Gastrocnemius medialis (tissue), 4 donors: ENCODE measurements at regions not wholly inside any gene's neighbourhood (a gene's known extent, or its start where the extent isn't known, plus 50 kb on each side); places are given as distances from the start of the nearest gene placed in this dataset.

Source experiments
- ATAC-seq, 2 donors: fragments of 150-250 bp; one replicate each; pipeline ENCODE4 v1.9.1; 2016
- DNase-seq, 2 donors: peaks; one replicate each; pipeline ENCODE4 v3.0.0-alpha.2; 2019
- H3K27ac ChIP-seq, 4 donors: fragments of 200-600 bp; sonication (generic); 1 replicate in 1 of 4; 2 replicates in 3 of 4; pipeline ENCODE4 v1.5.1; 2016 to 2018; ENCODE audit warnings: mild to moderate bottlenecking in 2 of 4, moderate library complexity in 1 of 4
- H3K27me3 ChIP-seq, 3 donors: fragments of 200-600 bp; sonication (generic) in 2 of 3; 1 replicate in 1 of 3; 2 replicates in 2 of 3; pipeline versions ENCODE4 v1.5.1 to v1.6.0; 2016 to 2019; ENCODE audit warnings: mild to moderate bottlenecking in 1 of 3, moderate library complexity in 1 of 3
- H3K36me3 ChIP-seq, 2 donors: fragments of 200-600 bp; sonication (generic) in 1 of 2; one replicate each; pipeline ENCODE4 v1.5.1; 2017 to 2018
- H3K4me1 ChIP-seq, 2 donors: fragments of 200-600 bp; sonication (generic) in 1 of 2; one replicate each; pipeline ENCODE4 v1.5.1; 2016 to 2017; ENCODE audit warnings: mild to moderate bottlenecking in 2 of 2
- H3K4me3 ChIP-seq, 4 donors: fragments of 200-600 bp; sonication (generic) in 3 of 4; 1 replicate in 1 of 4; 2 replicates in 3 of 4; pipeline ENCODE4 v1.5.1; 2016 to 2019; ENCODE audit warnings: mild to moderate bottlenecking in 2 of 4
- H3K9me3 ChIP-seq, 3 donors: fragments of 200-600 bp; sonication (generic) in 2 of 3; 1 replicate in 1 of 3; 2 replicates in 2 of 3; pipeline ENCODE4 v1.5.1; 2016 to 2019
- POLR2A ChIP-seq, 2 donors: fragments of 450-650 bp; IDR thresholded peaks; one replicate each; pipeline ENCODE4 v1.6.1; 2017; ENCODE audit warnings: antibody characterized with exemption in 2 of 2, mild to moderate bottlenecking in 2 of 2, moderate library complexity in 2 of 2
- in situ Hi-C, 4 donors: fragments of 200-750 bp; cut with MboI; loops; one replicate each; pipeline versions ENCODE4 v1.15.0 to v1.8.0; 2017; ENCODE audit warnings: low sequenced_read_pairs in 4 of 4
- intact Hi-C: fragments of 100-400 bp; cut with DNase I; formaldehyde crosslinking; loops from one replicate; pipeline ENCODE4 v1.15.1; 2023; ENCODE audit warnings: low total_unique reads
- TF ChIP-seq, protein P1 (sequence below), 5 experiments: fragments of 450-650 bp in 3 of 5; fragments of 200-600 bp in 2 of 5; sonication (generic) in 2 of 5; IDR thresholded peaks in 4 of 5; conservative IDR thresholded peaks in 1 of 5; 1 replicate in 4 of 5; 2 replicates in 1 of 5; pipeline ENCODE4 v1.5.1; 2016 to 2019; ENCODE audit warnings: antibody characterized with exemption in 5 of 5, mild to moderate bottlenecking in 3 of 5, moderate library complexity in 3 of 5

DNA sequence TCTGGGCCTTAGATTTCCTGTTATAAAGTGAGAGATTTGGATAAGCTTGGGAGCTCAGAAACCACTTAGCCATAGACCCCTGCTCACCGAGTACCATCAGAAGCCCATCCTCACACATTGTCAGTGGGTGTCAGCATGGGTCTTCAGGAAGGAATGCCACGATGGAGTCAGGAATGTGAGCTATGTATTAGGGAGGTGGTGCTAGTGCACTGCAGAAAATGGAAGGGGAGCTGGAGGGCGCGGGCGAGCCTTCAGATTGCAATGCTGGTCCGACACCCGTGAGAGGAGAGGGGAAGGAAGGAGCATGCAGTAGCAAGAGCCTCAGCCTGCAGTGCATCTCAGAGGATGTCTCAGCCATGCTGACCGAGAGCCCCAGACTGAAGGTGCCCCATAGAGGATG is 294.5 kb downstream of the FOXL1 start:
- intact Hi-C loops, result no loop called here

DNA sequence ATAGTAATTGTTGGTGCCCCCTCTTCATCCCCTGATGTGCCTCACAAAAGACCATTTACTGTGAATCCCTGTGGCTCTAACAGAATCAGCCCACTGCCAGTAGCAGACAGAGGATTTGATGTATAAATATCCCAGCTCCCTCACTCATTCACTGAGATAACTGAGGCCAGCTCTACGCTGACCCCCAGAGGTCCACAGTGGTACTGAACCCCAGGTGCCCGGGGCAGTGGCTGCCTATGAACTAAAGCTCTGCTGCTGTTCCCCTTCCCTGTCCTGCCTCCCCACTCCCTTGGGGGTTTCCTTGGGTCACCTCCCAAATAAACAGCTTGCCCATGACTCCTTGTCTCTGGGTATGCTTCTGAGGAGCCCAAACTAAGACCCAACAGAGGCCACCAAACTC is 295.8 kb downstream of the FOXL1 start:
- Histone ChIP-seq H3K4me3 (no peak overlapping the region), H3K36me3 (no peaks in the 10 kb centered on the region), H3K27ac (no peak overlapping the region), H3K4me1 (no peaks in the 10 kb centered on the region), H3K9me3 (no peaks in the 10 kb centered on the region), H3K27me3 (peaks cover 0 to 21% (median 14%) of the 10 kb centered on the region in 3 donors)
- no peak for DNase-seq
- TF ChIP-seq, protein P1, sequence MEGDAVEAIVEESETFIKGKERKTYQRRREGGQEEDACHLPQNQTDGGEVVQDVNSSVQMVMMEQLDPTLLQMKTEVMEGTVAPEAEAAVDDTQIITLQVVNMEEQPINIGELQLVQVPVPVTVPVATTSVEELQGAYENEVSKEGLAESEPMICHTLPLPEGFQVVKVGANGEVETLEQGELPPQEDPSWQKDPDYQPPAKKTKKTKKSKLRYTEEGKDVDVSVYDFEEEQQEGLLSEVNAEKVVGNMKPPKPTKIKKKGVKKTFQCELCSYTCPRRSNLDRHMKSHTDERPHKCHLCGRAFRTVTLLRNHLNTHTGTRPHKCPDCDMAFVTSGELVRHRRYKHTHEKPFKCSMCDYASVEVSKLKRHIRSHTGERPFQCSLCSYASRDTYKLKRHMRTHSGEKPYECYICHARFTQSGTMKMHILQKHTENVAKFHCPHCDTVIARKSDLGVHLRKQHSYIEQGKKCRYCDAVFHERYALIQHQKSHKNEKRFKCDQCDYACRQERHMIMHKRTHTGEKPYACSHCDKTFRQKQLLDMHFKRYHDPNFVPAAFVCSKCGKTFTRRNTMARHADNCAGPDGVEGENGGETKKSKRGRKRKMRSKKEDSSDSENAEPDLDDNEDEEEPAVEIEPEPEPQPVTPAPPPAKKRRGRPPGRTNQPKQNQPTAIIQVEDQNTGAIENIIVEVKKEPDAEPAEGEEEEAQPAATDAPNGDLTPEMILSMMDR (IDR thresholded peaks at IDR 0.05 in 4 of 5, conservative IDR thresholded peaks at IDR 0.05 in 1 of 5), result peak in 4 of 5 experiments; percentile 22 to 59 (median 46)
- TF ChIP-seq POLR2A (IDR thresholded peaks at IDR 0.05), result no peak
- peak in 1 of 2 donors; percentile 39 for ATAC-seq
- intact Hi-C loops, result loop anchor here (1.0 kb wide), 1 partner anchor 311 kb away; no protein-coding TSS in a partner anchor
- in situ Hi-C loops, result loop anchor here in 1 of 4 donors (10.0 kb wide), 1 partner anchor 309 kb away; the partner anchor contains the start of gene FOXC2

More for the DNA sequence above, 294.5 kb downstream of the FOXL1 start:
- in situ Hi-C loops, result loop anchor here in 1 of 4 donors (10.0 kb wide), 1 partner anchor 308 kb away; the partner anchor contains the start of gene FOXC2
- Histone ChIP-seq H3K36me3 (no peaks in the 10 kb centered on the region), H3K4me1 (no peaks in the 10 kb centered on the region), H3K4me3 (no peak overlapping the region), H3K27ac (no peak overlapping the region), H3K27me3 (peaks cover 0 to 8% (median 2%) of the 10 kb centered on the region in 3 donors), H3K9me3 (no peaks in the 10 kb centered on the region)
- no peak for DNase-seq
- no peak for TF ChIP-seq POLR2A (IDR thresholded peaks at IDR 0.05)
- TF ChIP-seq, protein P1 (IDR thresholded peaks at IDR 0.05 in 4 of 5, conservative IDR thresholded peaks at IDR 0.05 in 1 of 5), result no peak
- ATAC-seq, result no peak

DNA sequence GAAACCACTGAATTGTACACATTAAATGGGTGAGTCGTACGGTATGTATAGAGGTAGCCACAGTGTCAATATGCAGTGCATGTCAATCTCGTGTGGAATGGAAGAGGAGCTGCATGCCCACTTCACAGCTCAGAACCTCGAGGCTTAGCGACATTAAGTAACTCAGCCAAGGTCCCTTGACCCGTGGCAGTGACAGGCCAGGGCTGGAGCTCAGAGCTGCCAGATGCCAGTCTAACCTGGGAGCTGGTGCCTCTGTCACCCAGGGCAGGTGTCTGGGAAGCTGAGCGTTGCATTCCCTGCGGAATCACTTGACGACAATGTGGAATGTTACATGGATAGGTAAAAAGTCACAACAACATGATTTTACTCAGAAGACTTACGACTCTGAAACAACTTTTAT is 298.1 kb downstream of the FOXL1 start:
- in situ Hi-C loops (loop anchor here in 1 of 4 donors (10.0 kb wide), 1 partner anchor 312 kb away; the partner anchor contains the start of gene FOXC2), intact Hi-C loops (no loop called here)
- Histone ChIP-seq H3K27ac (no peak overlapping the region), H3K4me3 (no peak overlapping the region), H3K36me3 (no peaks in the 10 kb centered on the region), H3K9me3 (no peaks in the 10 kb centered on the region), H3K4me1 (no peaks in the 10 kb centered on the region), H3K27me3 (peaks cover 0 to 22% (median 21%) of the 10 kb centered on the region in 3 donors)
- DNase-seq (no peak), ATAC-seq (no peak)
- TF ChIP-seq, protein P1 (IDR thresholded peaks at IDR 0.05 in 4 of 5, conservative IDR thresholded peaks at IDR 0.05 in 1 of 5), result no peak
- TF ChIP-seq POLR2A (IDR thresholded peaks at IDR 0.05), result no peak

DNA sequence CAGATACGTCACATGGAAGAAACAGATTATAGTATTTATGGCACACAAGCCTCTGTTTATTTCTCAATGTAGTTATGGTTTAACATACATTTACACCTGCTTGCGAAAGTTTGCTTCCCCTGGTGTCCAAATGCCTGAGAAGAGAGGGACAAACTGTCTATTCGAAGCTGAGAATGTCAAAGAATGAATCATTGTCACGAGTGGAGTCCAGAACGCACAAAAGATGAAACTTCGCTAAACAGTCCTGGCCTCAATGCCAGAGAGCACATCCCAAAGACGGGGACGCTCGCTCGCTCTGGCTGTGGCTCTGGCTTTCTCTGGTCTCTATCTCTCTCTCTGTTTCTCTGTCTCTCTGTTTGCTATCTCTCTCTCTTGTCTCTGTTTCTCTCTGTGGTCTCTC is 298.8 kb downstream of the FOXL1 start:
- no peak overlapping the region for H3K27ac ChIP-seq
- TF ChIP-seq, protein P1 (IDR thresholded peaks at IDR 0.05 in 4 of 5, conservative IDR thresholded peaks at IDR 0.05 in 1 of 5), result no peak
- TF ChIP-seq POLR2A (IDR thresholded peaks at IDR 0.05), result no peak
- H3K36me3 ChIP-seq, result no peaks in the 10 kb centered on the region
- H3K27me3 ChIP-seq, result peaks cover 0 to 22% (median 21%) of the 10 kb centered on the region in 3 donors
- H3K4me3 ChIP-seq, result no peak overlapping the region
- DNase-seq, result no peak
- H3K9me3 ChIP-seq, result no peaks in the 10 kb centered on the region
- in situ Hi-C loops, result loop anchor here in 1 of 4 donors (10.0 kb wide), 1 partner anchor 312 kb away; the partner anchor contains the start of gene FOXC2
- ATAC-seq, result no peak
- H3K4me1 ChIP-seq, result peaks cover 0 to under 1% of the 10 kb centered on the region in 2 donors
- intact Hi-C loops, result no loop called here
